Fibroblast of peridontal ligament (primary cell): ENCODE measurements at regions not wholly inside any gene's neighbourhood (a gene's known extent, or its start where the extent isn't known, plus 50 kb on each side); places are given as distances from the start of the nearest gene placed in this dataset.

Experiments used
- DNase-seq: peaks from one replicate; pipeline ENCODE4 v3.0.0-alpha.2; 2010; ENCODE audit errors: extremely low read depth

DNA sequence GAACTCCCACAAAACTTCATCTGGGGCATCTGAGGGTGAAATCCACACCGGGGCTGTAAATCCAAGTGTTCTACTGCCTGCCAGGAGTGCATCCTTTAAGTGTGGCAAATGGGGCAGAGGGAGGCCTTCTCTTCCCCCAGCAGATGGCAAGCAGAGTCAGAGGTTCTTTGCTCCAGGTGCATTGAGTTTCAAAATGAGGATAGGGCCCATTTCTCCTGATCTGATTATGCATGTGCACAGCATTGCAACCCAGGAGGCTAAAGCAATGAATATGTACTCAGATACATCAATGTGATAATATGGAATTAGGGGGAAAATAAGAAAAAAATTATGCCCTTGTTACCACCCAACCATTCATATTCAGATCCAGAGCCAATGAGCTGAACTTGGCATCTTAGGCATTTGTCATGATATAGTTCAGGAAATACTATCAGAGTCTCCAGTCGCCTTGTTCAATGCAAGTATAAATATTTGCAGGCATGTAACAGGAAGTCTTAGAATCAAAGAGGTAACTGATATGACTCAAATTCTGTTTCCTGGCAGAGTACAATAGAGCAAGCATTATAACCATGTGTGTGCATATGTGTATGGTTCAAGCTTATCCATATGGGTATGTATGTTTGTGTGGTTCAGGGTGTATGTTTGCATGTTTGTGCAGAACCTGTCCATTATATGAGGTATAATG lies 473.8 kb upstream of the PKN2 start:
- DNase-seq, result no peak

GRCh38 chr1:88216441-88216840 lies 467.6 kb upstream of the PKN2 start:
- no peak for DNase-seq

- DNase-seq, result no peak
These were observed 466.7 kb upstream of the PKN2 start for GRCh38 chr1:88217386-88217785.

DNA sequence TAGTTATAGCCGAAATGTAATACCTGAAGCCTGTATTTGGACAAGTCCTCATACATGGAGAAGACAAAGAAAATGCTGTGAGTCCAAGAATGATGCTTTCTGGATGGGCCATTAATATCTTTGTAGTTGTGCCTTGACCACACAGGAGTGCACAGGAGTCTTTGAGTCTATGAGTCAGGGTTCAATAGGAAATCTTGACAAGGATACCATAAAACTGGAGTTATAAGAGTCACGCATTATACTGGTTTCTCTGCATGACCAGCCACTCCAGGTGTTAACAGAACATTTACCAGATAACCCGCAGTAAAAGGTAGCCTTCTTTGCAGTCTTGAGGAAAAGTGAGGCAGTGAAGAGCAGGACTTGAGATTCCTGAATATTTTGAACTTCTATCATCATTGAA lies 464.6 kb upstream of the PKN2 start:
- no peak for DNase-seq

GRCh38 chr1:88221411-88221810 lies 462.7 kb upstream of the PKN2 start:
- DNase-seq, result no peak

DNA sequence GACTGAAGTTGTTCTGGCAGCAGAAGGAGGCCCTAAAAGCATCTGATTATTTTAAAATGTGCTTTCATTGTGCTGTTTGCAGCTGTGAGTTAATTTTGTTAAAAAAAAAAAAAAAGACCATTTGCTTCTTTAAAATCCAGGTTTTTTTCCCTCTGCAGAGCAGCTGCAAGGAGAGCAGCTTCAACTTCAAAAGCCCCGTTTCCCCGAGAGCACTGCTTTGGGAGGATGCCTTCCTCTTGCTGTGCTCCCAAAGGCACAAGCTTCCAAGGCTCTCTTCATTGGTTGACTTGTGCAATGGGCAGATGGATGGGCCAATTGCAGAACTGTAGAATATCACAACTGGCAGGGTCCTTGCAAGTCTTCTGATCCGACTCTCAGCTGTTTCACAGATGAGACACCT lies 459.2 kb upstream of the PKN2 start:
- no peak for DNase-seq

GRCh38 chr1:88228114-88228513 lies 456.0 kb upstream of the PKN2 start:
- DNase-seq, result no peak

- DNase-seq, result no peak
These were observed 453.9 kb upstream of the PKN2 start for GRCh38 chr1:88230126-88230525.

- no peak for DNase-seq
These were observed 447.0 kb upstream of the PKN2 start for GRCh38 chr1:88237058-88237457.

GRCh38 chr1:88239205-88239604 lies 444.9 kb upstream of the PKN2 start:
- DNase-seq, result no peak

GRCh38 chr1:88247666-88248065 lies 436.4 kb upstream of the PKN2 start:
- DNase-seq, result no peak

GRCh38 chr1:88250915-88251314 lies 433.2 kb upstream of the PKN2 start:
- DNase-seq, result no peak

GRCh38 chr1:88252745-88253144 lies 431.3 kb upstream of the PKN2 start:
- DNase-seq, result no peak

DNA sequence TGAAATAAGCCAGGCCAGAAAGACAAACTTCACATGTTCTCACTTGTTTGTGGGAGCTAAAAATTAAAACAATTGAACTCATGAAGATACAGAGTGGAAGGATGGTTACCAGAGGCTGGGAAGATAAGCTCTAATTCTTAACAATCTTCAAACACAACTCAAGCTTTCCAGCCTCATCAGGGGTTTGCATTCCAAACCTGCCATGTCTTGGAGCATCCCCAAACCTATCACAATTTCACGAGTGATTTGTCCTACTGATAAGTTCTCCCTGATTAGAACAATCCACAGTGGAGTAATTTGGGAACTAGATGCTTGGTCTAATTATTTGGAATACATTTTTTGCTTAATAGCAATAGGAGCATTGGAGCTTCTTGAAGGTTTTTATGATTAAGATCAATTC lies 418.5 kb upstream of the PKN2 start:
- DNase-seq, result no peak

GRCh38 chr1:88266051-88266450 lies 418.0 kb upstream of the PKN2 start:
- no peak for DNase-seq

DNA sequence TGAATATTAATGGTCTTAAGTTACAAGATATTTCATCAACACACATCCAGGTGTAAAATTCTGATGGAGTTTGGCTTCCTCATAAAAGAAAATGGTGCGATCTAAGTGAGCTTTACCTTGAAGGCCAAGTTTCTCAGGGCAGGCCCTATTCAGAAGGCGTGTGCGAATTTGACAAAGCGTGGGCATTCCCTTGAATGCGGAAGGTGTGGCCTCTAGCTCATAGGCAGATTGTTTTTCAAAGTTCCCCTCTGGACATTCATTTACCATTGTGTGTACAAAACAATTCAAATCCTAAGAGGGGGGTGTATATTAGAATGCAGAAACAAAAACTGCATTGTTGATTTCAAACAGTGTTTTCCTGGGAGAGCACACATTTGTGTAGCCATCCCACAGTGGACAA lies 411.9 kb upstream of the PKN2 start:
- no peak for DNase-seq

DNA sequence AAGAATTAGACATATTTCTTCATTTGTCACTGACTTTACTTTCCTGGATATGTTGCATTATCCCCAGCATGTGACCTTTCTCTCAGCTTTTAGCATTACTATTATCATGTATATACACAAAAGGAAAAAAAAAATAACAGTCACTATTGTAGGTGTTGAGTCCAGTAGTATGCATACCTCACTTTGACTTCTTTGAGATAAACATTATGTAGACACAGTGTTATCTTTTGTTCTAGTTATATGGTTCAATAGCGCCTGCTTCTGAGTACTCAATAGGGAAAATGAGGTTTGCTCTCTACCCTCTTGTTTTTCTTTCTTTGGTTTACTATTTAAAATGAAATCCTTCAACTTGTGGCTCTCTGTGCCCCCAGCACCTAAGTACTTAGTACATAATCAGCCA lies 409.6 kb upstream of the PKN2 start:
- DNase-seq, result no peak

GRCh38 chr1:88275259-88275862 lies 408.7 kb upstream of the PKN2 start:
- DNase-seq, result no peak

GRCh38 chr1:88276163-88276562 lies 407.9 kb upstream of the PKN2 start:
- no peak for DNase-seq

- DNase-seq, result no peak
These were observed 400.0 kb upstream of the PKN2 start for GRCh38 chr1:88284066-88284465.

DNA sequence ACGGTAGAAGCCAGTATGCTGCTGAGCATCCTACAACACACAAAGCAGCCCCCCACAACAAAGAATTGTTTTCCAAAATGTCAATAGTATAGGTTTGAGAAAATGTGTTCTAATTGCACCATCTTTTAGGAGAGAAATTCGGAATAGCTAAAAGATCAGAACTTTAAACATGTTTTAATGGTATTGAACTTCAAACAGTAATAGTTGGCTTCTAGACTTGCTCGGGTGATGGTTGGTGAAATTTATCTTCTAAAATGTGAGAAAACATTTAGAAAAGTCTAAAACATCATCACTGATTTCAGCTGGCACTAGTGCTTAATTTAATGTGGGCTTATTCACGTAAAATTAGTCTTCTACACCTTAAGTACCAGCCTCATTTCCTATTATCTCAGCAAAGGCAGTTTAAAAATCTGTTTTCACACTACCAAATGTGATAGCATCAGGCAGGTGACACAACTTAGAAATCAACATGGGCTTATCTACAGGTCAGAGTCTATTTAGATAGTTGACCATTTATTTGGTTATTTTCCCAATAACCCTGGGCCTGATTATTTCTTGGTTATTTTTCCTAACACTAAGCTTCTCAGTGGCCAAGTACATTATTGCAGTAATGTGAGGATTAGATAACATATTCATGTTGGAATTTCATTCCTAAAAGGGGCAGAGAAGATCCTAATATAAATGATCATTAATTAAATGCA lies 399.3 kb upstream of the PKN2 start:
- no peak for DNase-seq

- no peak for DNase-seq
These were observed 397.4 kb upstream of the PKN2 start for GRCh38 chr1:88286716-88287115.

DNA sequence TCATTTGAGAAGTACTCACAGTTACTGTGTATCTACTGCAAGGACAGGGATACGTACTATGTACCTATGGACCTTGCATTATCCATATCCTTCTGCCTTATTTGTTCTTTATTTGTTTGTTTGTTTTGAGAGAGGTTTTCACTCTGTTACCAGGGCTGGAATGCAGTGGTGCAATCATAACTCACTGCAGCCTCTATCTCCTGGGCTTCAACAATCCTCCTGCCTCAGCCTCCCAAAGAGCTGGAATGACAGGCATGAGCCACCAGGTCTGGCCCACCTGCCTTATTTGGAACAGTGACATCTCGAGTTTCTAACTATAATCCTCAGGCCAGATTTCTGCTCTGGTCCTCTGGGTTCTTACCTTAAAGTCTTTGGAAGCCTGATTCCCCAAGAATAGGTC lies 395.5 kb upstream of the PKN2 start:
- no peak for DNase-seq
